T-helper 1 cell (primary cell): ENCODE measurements at regions not wholly inside any gene's neighbourhood (a gene's known extent, or its start where the extent isn't known, plus 50 kb on each side); places are given as distances from the start of the nearest gene placed in this dataset.

Source experiments
- DNase-seq, 5 donors: peaks; one replicate each; pipeline ENCODE4 v3.0.0-alpha.2; 2012 to 2020

DNA sequence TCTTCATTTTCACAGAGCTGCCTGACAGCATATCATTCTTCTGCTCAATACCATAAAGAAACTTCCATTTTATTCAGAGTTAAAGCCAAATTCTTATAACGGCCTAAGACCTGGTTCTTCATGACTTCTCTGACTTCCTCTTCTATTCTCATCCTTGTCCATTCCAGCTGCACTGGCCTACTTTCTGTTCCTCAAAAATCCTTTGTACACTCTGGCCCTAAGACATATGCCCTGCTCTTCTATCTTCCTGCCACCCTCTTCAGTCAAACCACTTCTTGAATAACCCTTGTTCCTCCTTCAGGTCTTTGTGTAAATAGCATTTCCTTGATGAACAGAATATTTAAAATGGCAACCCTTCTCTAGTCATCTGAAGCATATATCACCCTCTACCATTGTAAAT, 1338.7 kb upstream of the ADGRL2 start:
- no peak for DNase-seq

DNA sequence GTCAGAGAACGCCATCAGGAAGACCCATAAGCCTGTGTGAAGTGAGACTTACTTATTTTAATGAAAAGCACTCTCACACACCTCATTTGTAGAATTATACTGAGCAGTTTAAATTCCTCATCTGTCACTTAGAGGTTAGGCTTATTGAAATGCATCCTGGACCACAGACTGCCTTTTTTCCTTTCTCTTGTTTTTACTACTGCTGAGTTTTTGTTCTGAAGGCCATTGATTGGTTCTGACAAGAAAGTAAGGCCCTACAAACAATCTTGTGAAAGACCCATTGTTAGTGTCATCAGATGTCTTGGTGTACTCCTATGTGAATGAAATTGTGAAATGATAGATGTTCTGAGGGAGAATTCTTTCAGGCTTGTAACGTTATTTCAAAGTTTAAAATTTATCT, 1343.3 kb upstream of the ADGRL2 start:
- DNase-seq: no peak

DNA sequence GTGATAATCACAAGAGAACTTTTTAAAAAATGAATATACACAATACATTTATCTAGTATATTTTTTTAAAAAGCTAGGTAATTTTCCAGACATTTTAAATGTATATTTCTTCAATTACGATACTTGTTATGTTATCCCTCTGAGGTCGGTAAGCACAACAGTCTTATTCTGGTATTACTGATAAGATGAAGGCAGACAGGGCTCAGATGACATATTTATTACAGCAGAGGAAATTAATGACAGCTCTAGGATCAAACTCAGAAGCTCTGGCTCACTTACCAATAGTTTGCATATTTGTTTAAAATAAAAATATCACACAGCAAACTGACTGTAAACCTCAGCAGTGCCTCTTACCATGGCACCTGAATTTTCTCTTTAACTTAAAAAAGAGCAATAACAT, 1347.0 kb upstream of the ADGRL2 start:
- no peak for DNase-seq

DNA sequence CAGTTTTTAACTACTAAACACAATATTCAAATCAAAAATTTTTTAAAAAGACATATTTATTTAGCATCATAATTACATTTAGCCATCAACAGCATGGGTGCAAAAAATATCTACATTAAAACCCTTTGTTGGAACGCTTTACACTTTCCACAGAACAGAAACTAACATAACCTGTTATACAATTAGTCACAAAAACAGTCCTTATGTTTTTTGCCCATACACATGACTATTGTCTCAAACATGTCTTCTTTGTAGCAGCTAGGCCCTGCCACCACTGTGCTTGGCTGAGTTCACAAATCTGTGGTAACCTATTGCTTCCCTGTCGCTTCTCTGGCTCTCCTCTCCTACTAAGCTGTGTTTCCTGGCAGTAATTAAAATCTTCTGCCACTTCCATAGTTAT, 1350.0 kb upstream of the ADGRL2 start:
- no peak for DNase-seq

DNA sequence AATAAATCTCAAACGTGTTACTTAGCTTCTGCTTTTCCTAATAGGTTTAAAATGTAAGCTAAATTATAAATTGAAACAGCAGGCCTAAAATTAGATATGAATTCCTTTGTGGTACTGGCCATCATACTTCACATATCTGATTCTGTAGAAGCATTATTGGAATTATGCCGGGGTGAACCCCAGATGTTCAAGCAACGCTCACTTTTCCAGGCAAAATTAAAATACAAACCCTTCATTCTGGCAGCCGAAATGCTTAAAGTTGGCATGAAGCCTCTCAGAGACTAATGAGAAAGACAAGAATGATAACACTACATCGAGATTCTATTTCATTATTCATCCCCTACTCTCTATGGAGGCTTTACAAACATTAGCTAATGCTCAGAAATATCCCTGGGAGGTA, 1352.7 kb upstream of the ADGRL2 start:
- no peak for DNase-seq

DNA sequence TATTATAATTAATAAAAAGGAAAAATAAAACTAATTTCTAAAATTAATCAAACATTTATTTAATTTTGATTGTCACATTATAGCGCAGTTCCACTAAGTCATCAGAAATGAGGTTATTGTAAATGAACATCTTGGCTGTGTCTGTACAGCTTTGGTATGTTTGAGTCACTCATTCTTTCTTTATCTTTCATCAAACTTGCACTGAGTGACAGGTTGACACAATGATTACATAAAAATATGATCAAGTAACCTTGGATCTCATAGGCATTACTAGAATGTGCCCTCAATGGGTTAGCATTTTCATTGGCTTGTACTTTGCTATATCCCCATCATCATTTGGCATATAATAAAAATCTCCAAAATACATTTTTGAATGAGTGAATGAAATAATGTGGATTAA, 1353.2 kb upstream of the ADGRL2 start:
- DNase-seq: no peak

DNA sequence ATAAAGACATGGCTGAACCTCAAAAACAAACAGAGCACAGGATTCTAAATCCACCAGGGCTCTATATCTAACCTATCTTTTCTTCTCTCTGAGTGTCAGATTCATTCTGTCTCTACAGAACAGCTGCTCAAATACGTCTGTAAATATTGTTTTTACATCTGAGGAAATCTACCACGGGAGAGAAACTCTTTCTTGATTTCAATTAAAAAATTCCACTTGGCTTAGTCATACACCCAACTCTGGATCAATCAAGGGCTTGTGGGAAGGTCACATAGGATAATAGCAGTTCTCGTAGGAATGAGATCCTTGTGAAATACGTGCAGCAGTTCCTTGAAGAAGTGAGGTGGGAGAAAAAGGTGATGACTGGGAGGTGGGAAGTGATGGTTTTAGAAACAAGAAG, 1355.7 kb upstream of the ADGRL2 start:
- no peak for DNase-seq

DNA sequence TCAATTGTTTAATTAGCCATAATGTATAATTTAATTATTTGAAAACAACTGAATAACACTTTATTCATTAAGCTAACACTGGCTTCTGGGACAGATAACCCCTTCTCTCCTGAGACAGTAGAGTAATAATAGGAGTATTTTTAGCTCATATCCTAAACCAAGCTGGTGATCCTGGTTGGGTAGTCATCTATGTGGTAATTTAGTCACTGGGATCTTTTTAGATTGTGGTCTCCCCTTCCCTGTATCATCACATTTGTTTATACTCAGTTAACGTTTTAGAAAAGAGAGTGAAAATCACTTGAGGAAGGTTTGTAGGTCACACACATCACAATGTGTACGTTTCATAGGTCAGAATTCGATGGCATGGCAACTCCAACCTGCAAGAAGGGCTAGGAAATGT, 1356.6 kb upstream of the ADGRL2 start:
- DNase-seq: no peak

DNA sequence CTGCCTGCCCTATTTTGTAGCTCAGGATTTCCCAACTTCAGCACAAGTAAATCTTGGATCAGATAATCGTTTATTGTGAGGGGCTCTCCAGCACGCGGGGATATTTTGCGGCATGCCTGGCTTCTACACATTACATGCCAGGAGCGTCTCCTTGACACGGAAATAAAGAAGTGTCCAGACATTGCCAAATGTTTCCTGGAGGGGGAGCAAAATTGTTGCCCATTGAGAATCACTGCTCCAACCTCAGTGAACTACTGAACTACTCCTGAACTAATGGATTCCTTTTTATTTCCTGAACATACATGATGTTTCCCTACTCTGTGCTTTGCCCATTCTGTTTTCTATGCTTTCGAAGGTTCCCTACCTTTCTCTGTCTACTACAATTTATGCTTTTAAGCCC, 1359.1 kb upstream of the ADGRL2 start:
- DNase-seq: no peak

DNA sequence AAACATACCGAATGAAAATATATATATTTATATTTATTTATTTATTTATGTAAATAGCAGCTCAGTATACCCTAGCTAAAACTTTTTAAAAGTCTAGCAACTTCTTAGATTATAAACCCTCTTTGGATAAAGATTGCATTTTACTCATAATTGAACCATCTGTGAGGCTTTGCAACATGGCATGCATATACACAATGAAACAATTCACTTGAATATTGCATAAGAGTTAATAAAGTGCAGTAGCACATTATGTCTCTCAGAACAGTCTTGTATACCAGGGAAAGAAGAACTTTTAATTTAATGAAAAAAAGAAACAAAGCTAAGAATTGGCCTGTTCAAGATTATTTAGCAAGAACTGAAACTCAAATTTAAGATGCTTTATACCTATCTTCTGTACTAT, 1363.9 kb upstream of the ADGRL2 start:
- no peak for DNase-seq

DNA sequence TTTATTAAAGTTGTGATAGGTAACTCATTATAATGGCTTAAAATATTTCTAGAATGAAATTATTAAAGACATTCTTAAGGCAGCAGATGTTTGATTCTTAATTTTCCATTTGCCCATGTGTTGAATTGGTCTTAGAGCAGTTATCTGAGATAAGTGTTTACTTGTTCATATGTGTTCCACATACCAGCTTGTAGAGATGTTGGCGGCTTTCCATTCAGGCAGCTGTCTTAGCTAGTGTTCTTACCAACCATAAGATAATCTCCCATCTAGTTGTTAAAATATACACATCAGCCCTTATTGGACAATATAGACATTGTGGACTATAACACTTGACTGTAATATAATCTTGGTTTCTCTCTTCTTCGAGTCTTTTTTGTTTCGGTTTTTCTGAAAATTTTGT, 1372.9 kb upstream of the ADGRL2 start:
- no peak for DNase-seq

DNA sequence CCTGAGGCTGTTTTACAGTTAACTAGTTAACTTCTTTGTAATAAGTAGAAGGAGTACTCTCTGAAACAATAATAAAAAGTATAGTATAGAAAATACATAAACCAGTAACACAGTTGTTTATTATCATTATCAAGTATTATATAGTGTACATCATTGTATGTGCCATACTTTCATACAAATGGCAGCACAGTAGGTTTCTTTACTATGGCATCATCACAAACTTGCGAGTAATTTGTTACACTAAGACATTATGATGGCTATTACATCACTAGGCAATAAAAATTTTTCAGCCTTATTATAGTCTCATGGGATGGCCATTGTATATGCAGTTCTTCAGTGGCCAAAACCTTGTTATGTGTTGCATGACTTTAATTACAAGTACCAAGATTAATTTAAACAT, 1376.5 kb upstream of the ADGRL2 start:
- DNase-seq: no peak

DNA sequence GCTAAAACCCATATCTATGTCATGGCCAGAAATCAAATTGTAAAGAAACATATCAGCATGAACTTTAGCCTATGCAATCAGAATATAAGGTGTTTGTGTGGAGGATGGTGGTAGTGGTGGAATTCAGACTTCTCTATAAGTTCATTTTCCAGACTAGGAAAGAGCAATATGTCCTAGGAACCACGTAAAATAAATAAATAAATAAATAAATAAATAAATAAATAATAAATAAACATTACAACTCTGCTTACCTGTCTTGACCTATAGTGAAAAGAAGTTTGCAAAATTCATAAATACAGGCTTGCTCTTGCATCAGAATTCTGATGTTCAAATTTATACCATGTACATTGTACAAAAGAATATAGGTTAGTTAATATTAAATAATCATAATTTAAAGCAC, 1382.6 kb upstream of the ADGRL2 start:
- DNase-seq: no peak

DNA sequence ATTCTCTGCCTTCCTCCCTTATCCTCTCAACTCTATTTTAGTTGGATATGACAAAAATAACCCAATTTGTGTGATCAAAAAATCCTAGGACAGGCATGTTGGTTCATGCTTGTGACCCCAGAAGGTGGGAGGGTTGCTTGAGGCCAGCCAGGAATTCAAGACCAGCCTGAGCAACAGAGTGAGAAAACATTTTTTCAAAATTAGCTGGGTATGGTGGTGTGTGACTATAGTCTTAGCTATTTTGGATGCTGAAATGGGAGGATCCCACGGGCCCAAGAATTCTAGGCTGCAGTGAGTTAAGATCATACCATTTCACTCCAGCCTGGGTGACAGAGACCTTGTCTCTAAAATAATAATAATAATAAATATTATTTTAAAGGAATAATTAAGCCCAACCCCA, 1383.1 kb upstream of the ADGRL2 start:
- no peak for DNase-seq

DNA sequence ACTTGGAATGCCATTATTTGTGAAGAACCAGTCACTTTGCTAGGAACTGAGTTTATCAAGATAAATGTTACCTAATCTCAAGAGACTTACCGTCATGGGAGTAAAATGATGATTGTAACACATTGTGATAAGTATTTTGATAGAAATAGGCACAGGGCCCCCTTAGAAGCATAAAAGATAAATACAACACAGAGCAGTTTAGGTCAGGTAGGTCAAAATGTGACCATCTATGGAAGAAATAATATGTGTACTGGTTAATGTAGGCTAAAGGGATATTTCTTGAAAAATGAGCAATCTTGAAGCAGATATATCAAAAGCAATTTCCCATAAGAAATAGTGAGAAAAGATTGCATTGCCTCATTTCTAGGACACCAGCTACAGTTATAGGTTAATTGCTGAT, 1386.8 kb upstream of the ADGRL2 start:
- DNase-seq: no peak

DNA sequence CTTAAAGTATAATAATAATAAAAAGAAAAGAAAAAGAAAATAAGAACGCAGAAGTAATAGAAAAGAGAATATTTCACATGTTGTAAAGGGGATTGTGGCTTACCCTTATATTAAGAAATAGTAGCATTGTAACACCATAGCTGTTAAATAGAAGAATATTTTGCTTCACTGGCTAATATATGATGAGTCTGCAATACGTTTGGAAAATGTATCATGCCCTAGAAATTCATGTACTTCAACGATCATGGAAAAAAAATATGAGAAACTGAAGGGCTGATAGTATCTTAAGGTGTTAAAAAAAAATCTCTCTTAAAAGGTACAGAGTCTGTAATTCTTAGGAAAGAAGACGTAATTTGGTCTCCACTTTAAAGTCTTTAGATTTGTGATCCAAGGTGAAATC, 1390.5 kb upstream of the ADGRL2 start:
- DNase-seq: no peak

DNA sequence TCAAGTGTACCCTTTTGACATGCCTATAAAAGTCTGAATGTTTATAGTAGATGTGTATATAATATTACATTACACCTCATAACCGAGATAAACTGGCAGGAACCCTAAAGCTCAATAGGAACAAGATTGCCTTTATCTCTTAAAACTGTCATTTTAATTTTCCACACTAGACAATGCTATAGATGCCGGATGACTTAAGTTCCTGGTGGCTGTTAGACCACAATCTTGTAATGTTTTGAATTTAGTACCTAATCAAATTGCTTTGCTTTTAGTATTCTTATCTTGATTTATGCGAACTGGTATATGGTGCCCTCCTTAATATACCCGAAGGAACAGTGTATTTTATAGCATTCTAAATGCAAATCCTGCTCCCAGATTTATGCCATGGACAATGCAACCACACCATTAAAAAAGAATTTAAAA, 1397.0 kb upstream of the ADGRL4 start:
- no peak for DNase-seq

DNA sequence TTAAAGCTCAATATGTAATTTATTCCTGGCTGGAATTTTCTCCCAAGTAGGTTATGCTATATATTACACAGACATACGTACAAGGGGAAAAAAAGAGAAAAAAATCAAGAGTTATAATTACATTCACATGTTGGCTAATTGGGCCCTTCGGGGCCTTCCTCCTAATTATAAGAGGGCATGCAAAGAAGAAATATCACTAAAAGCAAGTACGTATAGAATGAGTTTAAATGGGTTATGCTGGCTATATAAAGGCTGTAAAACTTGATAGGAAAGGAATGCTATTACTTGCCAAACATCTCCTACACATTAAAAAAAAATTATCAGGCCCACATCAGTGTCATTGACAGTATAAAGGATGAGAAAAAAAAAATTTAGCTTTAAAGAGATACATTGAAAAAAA, 1396.1 kb upstream of the ADGRL4 start:
- no peak for DNase-seq

DNA sequence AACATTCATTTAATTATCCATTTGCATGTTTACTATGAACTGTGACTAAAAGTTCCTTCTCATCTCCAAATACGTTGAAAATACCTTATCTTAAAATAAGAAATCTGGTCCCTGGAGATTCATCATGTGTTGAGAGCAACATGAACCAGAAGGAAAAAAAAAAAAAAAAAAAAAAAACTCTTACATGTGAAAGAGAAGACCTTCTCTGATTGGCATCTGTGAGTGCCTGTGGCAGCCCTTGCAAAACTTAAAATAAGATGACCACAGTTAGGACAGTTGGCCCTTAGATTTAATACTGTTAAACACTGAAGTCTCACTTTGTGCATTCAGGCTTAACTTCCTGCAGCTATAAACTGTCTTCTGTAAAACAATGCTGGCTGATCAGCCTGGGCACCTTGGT, 1395.2 kb upstream of the ADGRL4 start:
- DNase-seq: no peak

DNA sequence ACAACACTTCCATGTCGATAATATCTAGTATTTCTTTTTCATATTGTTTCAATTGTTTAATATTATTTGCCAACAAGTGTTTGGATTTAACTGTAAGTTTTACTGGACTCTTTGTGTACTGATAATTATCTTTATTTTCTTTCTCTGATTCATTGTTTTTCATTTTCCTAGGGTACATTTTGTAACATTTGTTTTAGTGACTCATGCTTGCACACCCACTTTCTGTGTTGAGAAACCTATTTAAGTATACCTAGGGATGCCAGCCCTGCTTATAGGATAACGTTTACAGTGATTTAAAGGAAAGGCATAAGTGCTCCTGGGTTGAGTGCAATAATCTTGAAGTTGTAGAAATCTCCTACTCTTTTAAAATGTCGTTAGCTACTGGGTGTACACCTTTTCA, 1386.0 kb upstream of the ADGRL4 start:
- no peak for DNase-seq

DNA sequence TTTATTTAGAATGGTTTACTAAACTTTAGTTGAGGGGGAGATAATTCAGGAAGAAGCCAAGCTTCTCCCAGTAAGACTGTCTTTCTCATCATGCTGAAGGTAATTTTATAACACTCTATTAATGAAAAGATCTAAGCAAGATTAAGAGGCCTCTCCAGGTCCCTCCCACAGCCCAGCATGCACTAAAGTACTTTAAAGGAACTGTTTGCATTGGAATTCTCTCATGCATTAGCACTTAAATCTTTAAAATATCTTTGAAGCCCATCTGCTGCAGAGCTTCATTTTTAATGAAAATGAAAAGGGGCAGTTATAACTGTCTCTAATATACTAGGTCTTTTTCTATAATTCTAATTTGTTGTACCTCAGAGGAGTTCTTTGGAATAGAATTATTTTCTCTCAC, 1379.1 kb upstream of the ADGRL4 start:
- no peak for DNase-seq

DNA sequence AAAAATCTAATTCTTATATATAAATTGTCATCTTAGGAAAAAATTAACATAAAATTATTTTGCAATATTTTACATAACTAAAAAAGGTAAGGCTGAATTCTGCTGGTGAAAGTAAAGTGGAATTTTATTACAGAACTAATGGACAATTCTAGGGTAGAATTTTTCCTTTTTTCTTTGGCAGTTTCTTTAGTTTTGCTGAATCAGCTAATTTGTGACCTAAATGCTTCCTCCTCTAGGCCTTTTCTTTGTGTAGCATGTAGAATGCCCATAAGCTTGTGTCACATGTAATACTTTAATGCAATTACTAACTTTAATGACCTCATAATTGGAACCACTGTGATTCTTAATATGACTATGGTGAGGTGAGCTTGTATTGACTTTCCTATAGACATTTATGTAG, 1378.4 kb upstream of the ADGRL4 start:
- no peak for DNase-seq

DNA sequence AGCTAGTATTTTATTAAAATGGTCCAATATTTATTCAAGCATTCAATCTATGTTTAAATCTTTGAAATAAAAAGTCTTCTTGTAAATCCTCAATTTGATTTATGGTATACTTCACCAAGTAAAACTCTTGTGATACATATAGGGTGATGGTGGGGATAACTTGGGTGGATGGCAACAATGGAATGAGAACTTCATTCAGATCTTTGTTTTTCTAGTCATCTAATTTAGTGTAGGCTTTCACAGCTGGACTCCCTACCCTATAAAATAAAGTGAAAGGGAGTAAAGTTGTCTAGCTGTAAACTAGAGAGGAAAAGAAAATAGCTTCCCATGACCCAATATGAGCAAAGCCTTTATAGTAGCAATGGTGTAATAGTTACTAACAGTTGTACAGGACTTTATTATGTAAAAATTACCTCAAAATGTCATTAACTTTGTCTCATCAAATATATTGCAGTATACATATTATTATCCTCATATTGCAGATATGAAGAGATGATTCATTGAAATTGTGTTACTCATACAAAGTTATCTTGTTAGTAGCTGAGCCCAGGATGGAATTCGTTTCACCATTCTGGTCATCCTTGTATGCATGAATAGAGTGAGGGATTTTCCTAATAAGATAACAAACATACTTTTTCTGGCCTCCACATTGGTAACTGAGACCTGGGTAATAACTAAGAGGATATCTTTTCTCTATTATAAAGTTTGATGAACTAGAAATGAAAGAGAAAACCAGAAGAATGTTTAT, 1377.7 kb upstream of the ADGRL4 start:
- DNase-seq: no peak

DNA sequence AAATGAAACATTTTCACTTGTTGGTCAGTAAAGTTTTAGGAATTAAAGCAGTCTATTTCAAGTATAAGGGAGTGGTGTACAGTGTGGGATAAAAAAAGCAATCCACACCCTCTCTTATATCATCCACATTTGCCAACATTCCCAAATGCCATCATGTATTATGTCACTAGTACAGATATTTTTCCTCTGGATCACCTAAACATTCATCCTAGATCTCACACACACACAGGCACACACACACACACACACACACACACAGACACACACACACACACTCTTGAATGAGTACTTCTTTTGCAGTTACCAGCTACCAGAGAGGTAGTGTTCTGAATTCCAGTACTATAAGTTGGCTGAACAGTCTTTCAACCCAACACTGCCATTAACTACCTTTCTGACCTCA, 1369.1 kb upstream of the ADGRL4 start:
- DNase-seq: no peak

DNA sequence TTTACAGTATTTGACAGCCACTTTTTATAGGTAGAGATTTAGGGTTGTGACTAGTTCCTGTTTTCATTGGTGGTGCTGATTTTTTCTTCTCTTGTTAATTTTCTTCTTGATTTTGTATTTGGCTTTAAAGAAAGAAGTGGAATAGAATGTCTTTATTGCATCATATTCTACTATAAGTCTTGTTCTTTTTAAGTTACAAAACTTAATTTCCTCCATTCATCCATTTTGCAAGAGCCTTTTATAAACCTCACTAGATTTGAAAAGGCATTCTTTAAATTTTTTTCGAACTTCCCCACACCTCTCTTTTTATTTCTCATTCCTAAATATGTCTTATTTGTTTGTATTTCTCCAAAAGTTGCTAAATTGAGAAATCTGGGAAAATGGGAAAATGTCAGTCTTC, 1368.6 kb upstream of the ADGRL4 start:
- DNase-seq: no peak

DNA sequence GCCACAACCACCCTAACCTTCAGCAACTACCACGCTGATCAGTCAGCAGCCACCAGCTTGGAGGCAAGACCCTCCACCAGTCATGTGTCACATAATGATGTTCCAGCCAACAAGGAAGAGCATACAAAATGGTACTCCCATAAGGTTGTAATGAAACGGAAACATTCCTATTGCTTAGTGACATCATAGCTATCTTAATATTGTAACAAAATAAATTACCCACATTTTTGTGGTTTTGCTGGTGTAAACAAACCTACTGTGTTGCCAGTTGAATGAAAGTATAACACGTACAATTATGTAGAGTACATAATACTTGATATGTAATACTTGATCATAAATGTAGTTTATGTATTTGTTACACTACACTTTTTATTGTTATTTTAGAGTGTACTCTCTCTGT, 1363.2 kb upstream of the ADGRL4 start:
- no peak for DNase-seq
